Skeletal muscle cell (primary cell): ENCODE measurements at regions not wholly inside any gene's neighbourhood (a gene's known extent, or its start where the extent isn't known, plus 50 kb on each side); places are given as distances from the start of the nearest gene placed in this dataset.

Experiments used
- DNase-seq: peaks from one replicate; pipeline ENCODE4 v3.0.0-alpha.2; 2010; ENCODE audit warnings: low read depth
- H3K4me3 ChIP-seq: 2 replicates; pipeline ENCODE4 v1.5.1; 2011; ENCODE audit warnings: low read depth, mild to moderate bottlenecking, control low read depth, low read length, moderate library complexity

DNA sequence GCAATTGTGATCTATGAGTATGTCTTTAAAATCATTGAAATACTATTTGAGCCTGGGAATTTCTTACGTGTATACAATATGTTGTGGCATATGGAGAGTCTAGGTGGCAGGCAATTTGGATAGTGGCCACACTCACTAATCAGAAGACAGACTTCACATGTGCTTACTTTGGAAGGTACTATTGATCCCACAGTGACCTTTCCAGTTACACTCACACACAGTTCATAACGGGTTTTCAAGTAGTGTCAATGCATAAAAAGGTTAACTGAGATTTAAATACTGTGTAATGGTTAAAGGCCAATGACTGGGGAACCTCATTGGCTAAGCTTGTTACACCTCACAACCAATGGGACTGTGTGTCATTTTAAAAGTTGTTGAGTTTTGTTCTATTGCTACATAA, 783.2 kb downstream of the RPA4 start:
- DNase-seq = no peak
- H3K4me3 ChIP-seq = no peak overlapping the region

DNA sequence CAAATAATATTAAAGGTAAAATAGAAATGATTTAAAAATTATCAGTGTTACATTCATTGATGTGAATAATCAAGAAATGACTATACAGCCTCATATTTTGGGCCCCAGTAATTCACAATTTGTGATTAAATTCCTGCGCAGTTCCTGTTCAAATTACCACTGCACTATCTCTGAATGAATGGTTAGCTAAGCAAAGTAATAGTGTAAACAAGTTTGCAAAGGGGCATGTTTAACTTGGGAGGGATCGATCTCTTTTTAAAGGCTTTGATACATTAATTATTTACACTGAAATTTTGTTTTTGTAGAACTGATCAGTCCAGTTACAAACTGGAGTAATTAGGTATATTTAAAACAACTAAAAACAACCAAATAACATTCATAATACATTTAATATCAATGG, 784.4 kb downstream of the RPA4 start:
- DNase-seq = no peak
- no peak overlapping the region for H3K4me3 ChIP-seq

DNA sequence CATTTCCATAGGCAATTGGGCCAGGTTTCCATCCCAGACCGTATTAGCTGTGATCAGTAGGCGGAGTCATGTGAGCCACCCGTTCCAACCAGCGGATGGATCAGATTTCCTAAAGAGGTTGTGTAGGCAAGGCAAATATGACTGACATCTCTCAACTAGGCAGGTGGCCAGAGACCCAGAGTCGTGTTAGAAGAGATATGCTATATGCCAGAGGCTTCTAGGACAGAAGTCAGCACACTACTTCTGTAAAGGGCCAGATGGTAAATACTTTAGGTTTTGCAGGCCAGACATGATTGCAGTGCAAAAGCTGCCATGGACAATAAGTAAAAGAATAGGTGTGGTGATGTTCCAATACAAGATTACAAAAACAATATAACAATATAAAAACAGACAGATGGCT, 788.4 kb downstream of the RPA4 start:
- no peak for DNase-seq
- no peak overlapping the region for H3K4me3 ChIP-seq

DNA sequence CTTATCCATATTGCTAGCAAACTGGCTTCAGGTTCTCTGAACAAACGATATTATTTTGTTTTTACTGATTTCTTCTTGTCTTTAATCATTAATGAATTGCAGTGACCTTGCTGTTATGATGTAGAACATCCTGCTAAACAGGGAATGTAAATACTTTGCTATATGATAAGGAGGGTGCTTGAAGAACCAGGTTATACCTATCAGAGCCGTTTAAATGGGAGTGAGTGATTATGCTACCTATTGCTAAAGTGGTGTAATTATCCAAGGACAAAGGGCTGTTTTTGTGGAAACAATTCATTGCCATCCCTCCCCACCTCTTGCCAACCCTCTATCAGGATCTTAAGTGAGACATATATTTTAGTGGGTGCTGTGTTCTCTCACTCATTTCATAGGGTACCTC, 788.9 kb downstream of the RPA4 start:
- no peak for DNase-seq
- no peak overlapping the region for H3K4me3 ChIP-seq

DNA sequence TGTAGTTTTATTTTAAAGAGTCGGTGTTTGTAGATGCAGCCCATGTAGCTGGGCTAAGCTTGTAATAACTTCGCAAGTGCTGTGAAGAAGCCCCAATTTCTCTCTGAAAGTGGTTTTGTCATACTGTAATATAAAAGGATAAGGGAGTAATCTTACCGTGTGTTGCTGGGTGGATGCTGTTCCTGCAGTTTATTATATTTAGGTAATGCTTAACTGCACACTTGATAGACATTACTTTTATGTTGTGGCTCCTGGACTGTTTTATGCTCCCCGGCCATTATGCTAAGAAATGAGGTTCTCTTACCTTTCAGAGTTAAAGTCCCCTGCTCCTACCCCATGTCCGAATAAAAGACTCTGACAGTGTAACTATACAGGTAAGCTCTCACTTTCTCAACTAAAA, 789.4 kb downstream of the RPA4 start:
- DNase-seq = no peak
- no peak overlapping the region for H3K4me3 ChIP-seq

DNA sequence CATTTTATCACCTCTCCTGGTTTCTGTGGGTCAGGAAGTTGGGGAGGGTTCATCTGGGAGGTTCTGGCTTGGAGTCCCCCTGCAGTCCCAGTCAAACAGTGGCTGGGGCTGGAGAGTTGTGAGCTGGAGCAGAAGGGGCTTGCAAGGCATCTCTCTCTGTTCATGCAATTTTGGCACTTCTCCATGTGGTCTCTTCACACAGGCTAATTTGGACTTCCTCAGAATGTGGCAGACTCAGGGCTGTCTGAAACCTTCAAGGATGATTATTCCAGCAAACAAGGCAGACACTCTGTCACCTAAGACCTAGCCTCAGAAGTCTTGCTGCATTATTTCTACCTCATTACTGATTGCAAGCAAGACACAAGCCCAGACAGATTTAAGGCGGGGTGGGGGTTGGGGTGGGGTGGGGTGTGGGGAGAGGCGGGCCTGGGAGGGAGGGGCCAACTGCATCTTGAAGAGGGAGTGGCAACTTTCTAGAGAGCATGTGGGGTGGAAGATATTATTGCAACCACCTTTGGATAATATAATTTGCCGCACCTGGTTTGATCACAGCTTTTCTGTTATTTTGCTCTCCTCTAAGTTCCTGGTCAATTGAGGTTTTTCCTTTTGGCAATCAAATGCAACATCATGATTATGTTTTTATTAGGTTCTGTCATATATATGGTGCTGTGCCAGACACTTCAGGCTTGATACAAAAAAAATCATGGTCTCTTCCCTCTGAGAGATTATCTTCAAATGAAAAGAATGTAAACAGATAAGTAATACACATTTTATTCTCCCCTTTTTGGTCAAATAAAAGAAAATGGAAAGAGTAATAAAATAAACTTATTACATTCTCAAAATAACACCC, 799.5 kb downstream of the RPA4 start:
- DNase-seq = no peak
- no peak overlapping the region for H3K4me3 ChIP-seq

DNA sequence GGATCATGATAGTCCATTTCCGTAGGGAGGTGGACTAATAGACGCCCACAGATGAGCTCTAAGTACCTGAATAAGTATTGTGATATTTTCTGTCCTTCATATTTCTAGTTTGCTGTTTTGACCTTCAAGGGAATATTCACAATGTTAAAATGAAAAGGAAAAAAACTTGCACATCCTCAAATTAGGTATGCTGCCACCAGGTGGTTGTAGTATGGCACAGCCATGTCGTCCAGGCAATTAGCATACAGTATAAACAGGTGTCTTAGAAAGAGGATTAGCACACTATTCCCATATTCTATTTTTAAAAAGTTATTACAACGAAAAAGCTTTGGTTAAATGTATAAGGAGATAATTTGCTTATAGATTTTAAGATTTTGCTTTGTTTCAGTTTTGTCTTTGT, 802.0 kb downstream of the RPA4 start:
- DNase-seq = no peak
- no peak overlapping the region for H3K4me3 ChIP-seq

DNA sequence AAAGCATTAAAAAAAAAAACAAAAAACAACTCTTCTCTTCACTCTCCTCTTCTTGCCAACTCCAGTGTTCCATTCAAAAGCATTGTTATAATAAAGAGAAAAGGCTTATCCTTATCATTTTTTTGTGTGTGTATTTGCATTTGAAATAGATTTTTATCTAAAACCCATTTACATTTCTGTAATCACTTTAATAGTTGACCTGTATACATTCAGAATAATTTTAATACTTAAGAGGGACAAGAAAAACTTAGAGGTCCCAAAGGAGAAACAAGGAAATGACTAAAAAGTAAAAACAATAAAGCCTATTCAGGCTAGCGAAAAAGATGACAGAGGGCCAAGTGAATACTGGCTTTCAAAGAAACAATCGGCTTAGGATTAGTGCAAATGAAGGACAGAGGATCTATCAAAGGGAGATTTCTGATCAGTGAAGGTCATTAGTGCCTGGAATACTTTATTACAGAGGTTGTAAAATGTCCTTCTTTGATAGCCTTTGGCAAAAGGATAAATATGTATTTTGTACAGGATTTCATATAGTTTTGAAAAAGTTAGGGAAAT, 808.3 kb downstream of the RPA4 start:
- H3K4me3 ChIP-seq = no peak overlapping the region
- no peak for DNase-seq

DNA sequence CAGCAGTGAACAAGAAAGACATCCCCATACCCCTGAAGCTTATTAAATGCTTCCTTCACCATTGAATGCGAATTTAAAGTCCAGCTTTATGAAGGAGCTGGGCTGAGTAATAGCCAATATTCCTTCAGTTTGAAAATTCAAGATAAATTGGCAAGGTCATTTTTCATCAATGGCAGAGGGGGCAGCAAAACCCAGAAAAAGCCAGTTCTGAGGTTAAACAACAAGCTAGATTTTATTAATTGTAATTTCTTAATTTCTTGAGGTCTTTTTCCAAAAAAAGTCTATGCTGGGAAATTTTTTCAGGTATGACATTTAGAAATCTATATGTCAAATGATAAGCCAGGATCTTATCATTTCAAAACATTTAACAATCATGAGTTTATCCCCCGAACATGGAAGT, 808.9 kb downstream of the RPA4 start:
- DNase-seq = no peak
- no peak overlapping the region for H3K4me3 ChIP-seq

DNA sequence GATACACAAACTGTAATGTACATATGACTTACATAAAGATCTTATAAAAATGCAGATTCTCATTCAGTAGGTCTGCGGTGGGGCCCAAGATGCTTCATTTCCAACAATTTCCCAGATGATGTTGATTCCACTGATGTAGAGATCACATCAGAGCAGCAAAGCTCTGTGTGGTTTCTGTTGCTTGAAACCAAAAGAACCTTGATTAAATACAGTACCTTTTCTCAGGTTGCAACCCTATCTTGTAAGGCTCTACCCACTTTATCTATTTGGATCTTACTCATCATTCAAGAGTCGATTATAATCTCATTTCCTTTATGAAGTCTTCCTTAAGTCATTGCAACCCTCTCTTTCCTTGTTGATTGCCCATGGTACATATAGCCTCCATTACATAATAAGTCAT, 816.8 kb downstream of the RPA4 start:
- DNase-seq = no peak

DNA sequence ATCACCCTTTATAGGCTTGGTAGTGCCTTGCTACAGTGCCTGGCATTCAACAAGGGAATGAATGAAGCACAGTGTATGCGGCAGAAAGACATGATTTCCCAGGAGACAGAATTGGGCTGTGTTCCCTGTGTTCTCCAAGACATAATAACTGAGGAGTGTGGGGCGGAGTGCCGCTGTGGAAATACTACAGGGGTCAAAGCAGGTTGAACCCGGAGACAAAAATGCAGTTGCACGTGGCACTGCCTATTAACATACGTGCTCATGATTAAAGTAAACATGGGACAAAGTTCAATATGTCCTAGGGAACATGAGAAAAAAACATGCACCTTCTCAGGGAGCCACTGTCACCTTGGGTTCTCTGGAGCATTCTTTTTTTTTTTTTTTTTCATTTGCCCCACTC, 820.8 kb downstream of the RPA4 start:
- H3K4me3 ChIP-seq = no peak overlapping the region
- no peak for DNase-seq

More for the DNA sequence above, 816.8 kb downstream of the RPA4 start:
- H3K4me3 ChIP-seq = no peak overlapping the region

DNA sequence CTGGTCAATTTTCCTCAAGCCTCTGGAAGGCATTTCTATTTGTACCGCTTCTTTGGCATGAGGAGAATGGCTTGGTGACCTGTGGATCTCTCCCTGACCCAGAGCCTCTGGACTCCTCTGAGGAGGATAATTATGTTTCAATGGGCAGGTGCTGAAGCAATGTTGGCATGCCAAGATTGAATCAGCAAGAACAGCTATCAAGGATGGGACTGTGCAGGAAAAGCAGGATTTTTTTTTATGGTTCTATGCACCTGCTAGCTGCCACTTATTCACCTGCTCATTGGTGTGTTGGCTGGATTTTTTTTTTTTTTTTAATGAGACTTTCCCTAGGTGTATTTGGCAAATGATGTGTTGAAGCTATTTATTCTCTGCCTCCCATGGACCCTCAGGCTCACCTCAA, 821.2 kb downstream of the RPA4 start:
- no peak overlapping the region for H3K4me3 ChIP-seq
- DNase-seq = no peak

DNA sequence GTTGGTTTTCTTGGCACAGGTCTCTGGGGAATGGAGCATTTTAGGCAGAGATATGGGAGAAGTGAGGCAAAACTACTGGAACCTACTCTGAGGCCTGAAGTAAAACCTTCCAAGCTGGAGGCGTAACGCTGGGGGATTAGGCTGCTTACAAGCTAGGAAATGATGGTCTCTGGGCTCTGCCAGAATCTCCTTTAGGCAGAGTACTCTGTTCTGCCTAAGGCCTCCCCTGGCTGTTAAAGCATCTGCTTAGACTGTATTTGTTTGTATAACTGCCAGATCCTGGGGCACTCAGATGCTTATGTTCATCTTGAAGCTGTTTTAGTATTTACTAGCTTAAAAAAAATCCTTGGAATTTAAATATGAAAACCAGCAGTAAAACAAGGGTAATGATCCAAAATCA, 822.2 kb downstream of the RPA4 start:
- no peak for DNase-seq
- no peak overlapping the region for H3K4me3 ChIP-seq

DNA sequence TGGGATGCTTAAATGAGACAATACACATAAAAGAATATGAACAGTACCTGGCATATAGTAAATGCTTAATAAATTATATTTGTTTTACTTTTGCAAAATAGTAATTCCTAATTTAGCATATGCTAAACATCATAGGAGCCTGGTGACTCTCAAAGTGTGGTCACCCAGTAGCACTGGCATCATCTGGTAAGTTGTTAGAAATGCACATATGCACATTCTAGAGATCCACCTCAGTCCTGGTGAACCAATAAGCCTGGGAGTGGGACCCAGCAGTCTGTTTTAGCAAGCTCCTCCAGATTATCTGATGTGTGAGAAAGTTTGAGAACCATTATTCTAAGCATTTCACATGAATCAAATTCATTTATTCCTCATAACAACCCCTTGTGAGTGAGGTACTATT, 830.4 kb downstream of the RPA4 start:
- no peak for DNase-seq
- H3K4me3 ChIP-seq = no peak overlapping the region

DNA sequence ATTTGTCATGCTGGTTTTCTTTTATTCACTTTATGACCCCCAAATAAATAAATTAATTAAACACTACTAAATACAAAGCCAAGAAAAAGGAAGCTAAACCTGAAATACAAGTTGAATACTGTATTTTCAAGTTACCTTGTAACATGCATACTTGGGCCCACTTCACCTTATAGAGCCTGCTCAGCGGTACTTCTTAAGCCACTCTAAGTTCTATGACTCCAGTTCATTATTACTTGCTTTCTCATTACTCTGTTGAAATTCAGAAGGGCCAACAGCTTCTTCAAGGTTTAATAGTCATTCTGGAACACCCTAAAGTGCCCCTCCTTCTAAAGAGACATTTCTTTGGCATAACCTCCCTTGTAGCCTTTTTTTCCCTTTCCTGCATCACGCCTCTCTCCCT, 844.5 kb downstream of the RPA4 start:
- DNase-seq = no peak

DNA sequence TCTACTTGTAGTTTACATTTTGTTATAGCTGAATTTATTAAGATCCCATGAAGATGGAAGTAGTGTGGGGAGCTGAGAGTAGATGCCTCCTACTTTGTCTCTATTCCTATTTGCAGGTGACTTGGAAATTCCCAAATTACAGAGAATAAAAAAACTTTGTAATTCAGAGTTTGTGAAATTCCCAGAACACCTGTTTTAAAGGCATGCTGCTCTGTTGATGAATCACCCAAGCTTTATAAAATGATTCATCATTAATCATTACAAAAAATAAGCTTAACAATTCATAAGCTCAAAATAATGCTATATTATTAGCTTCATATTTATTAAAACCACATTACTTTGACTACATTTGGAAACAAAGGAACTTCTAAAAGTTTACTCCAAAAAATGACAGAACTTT, 856.3 kb downstream of the RPA4 start:
- no peak for DNase-seq
- no peak overlapping the region for H3K4me3 ChIP-seq

More for the DNA sequence above, 844.5 kb downstream of the RPA4 start:
- no peak overlapping the region for H3K4me3 ChIP-seq

DNA sequence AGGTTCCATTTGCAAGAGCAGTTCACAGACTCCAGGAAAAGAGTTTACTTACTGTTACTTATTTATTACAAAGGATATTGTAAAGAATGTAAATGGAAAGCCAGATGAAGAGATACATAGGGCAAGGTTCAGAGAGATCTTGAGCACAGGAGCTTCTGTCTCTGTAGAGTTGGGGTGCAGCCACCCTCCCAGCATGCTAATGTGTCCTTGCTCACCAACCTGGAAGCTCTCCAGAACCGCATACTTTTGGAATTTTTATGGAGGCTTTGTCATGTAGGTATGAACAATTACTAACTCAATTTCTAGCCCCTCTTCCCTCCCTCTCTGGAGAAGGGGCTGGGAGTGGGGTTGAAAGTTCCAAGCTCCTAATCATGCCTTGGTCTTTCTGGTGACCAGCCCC, 857.2 kb downstream of the RPA4 start:
- no peak overlapping the region for H3K4me3 ChIP-seq
- DNase-seq = no peak

DNA sequence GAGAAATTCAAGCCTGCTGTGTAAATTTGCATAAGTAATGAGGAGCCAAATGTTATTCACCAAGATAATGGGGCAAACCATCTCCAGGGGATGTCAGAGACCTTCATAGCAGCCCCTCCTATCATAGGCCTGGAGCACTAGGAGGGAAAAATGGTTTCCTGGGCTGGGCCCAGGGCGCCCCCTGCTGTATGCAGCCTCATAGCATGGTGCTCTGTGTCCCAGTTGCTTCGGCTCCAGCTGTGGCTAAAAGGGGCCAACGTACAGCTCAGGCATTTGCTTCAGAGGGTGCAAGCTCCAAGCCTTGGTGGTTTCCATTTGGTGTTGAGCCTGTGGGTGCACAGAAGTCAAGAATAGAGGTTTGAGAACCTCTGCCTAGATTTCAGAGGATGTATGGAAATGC, 859.3 kb downstream of the RPA4 start:
- H3K4me3 ChIP-seq = no peak overlapping the region
- DNase-seq = no peak

DNA sequence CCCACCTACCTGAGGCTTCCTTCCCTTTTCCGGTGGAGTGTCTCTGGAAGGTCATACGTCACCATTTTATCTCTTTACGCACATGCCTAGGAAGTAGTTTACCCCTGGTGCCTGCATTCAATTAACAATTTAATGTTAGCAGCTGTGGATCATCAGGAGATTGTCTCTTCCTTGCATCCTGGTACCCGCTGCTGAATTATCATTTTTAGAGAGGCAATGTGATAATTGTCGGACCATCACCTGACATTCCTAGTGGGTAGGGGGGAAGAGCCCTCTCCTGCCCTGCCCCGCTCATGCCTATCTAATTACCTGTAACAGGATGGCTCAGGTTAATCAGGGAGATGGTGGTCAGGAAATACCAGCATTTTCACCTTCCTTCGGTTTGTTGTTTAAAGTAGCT, 863.6 kb downstream of the RPA4 start:
- H3K4me3 ChIP-seq = no peak overlapping the region
- DNase-seq = no peak

DNA sequence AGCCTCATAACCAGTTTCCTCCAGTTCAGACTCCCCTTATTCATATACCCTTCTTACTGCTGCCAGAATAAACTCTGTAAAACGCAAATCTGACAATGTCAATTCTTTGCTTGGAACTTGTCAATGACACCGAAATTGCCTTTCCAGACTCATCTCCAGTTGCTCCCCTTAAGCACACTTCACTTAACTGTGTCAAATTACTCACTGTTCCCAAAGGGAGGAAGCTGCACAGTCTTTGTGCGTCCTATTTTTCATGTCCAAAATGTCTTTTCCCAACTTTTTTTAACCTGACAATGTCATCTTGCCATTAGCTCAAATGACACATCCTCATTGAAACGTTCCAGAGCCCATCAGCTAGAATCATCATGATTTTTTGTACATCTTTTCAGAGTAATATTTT, 867.3 kb downstream of the RPA4 start:
- no peak overlapping the region for H3K4me3 ChIP-seq
- no peak for DNase-seq

DNA sequence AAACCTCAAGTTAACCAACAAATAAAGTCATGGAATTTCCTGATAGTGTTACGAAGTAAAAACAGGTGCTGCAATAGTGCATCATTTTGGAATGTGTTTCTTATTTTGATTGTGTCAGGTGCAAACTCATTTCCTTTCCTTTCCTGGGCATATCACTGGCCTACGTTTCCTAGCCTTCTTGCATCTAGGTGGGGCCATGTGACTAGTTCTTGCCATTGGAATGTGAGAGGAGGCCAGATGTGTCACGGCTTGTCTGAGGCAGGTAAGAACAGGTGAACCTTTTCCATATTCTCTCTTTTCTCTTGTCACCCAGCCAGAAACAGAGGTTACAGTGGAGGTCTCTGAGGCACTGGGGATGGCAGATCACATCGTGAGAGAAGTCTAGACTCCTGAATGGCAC, 868.0 kb downstream of the RPA4 start:
- no peak for DNase-seq
- no peak overlapping the region for H3K4me3 ChIP-seq
